Neural progenitor cell (in vitro differentiated cells): ENCODE measurements at regions not wholly inside any gene's neighbourhood (a gene's known extent, or its start where the extent isn't known, plus 50 kb on each side); places are given as distances from the start of the nearest gene placed in this dataset.
"Not testable (repeated sequence)": the region's sequence is repeated elsewhere in the genome, so short reads cannot be mapped to it uniquely, and the experiment has no call there.

Source experiments
- EZH2 ChIP-seq: fragments of 200-600 bp; sonication (generic); IDR thresholded peaks from 2 replicates; pipeline ENCODE4 v1.6.1; 2017; ENCODE audit warnings: antibody characterized with exemption, mild to moderate bottlenecking, moderate library complexity
- TF ChIP-seq, protein P1 (sequence below): fragments of 200-600 bp; sonication (generic); IDR thresholded peaks from 2 replicates; pipeline ENCODE4 v1.5.1; 2017; ENCODE audit warnings: antibody characterized with exemption, mild to moderate bottlenecking

- TF ChIP-seq, protein P1, sequence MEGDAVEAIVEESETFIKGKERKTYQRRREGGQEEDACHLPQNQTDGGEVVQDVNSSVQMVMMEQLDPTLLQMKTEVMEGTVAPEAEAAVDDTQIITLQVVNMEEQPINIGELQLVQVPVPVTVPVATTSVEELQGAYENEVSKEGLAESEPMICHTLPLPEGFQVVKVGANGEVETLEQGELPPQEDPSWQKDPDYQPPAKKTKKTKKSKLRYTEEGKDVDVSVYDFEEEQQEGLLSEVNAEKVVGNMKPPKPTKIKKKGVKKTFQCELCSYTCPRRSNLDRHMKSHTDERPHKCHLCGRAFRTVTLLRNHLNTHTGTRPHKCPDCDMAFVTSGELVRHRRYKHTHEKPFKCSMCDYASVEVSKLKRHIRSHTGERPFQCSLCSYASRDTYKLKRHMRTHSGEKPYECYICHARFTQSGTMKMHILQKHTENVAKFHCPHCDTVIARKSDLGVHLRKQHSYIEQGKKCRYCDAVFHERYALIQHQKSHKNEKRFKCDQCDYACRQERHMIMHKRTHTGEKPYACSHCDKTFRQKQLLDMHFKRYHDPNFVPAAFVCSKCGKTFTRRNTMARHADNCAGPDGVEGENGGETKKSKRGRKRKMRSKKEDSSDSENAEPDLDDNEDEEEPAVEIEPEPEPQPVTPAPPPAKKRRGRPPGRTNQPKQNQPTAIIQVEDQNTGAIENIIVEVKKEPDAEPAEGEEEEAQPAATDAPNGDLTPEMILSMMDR = not testable (repeated sequence)
- TF ChIP-seq EZH2 = not testable (repeated sequence)
These were observed 121.8 kb downstream of the TBX19 start for GRCh38 chr1:168402466-168402865.
